Fibroblast of villous mesenchyme (primary cell): ENCODE measurements at regions not wholly inside any gene's neighbourhood (a gene's known extent, or its start where the extent isn't known, plus 50 kb on each side); places are given as distances from the start of the nearest gene placed in this dataset.
"Not testable (repeated sequence)": the region's sequence is repeated elsewhere in the genome, so short reads cannot be mapped to it uniquely, and the experiment has no call there.

Experiments used
- DNase-seq: peaks from one replicate; pipeline ENCODE4 v3.0.0-alpha.2; 2010; ENCODE audit warnings: low read depth
- H3K4me3 ChIP-seq: 2 replicates; pipeline ENCODE4 v1.5.1; 2011; ENCODE audit warnings: low read depth, mild to moderate bottlenecking, low read length
- CTCF ChIP-seq: IDR thresholded peaks from 2 replicates; pipeline ENCODE4 v1.5.1; 2012; ENCODE audit warnings: low read depth, mild to moderate bottlenecking, low read length; ENCODE audit not compliant: insufficient read depth

- DNase-seq = no peak
- H3K4me3 ChIP-seq = no peak overlapping the region
- TF ChIP-seq CTCF = no peak
These were observed 428.0 kb downstream of the ACTL7B start for GRCh38 chr9:108427751-108428150.

- H3K4me3 ChIP-seq, DNase-seq: not testable (repeated sequence)
These were observed 429.3 kb downstream of the ACTL7B start for GRCh38 chr9:108426421-108426940.

GRCh38 chr9:108423433-108423832, 432.4 kb downstream of the ACTL7B start:
- no peak for DNase-seq
- TF ChIP-seq CTCF = no peak
- no peak overlapping the region for H3K4me3 ChIP-seq

- no peak for DNase-seq
- no peak overlapping the region for H3K4me3 ChIP-seq
- no peak for TF ChIP-seq CTCF
These were observed 436.4 kb downstream of the ACTL7B start for GRCh38 chr9:108419379-108419778.

- DNase-seq = peak; percentile 56
- no peak overlapping the region for H3K4me3 ChIP-seq
- no peak for TF ChIP-seq CTCF
These were observed 438.1 kb downstream of the ACTL7B start for GRCh38 chr9:108417726-108418125.

GRCh38 chr9:108417312-108417711, 438.5 kb downstream of the ACTL7B start:
- H3K4me3 ChIP-seq = no peak overlapping the region
- no peak for DNase-seq
- TF ChIP-seq CTCF = no peak

- no peak for DNase-seq
- TF ChIP-seq CTCF = no peak
- H3K4me3 ChIP-seq = no peak overlapping the region
These were observed 439.5 kb downstream of the ACTL7B start for GRCh38 chr9:108416324-108416723.
